ENCODE measurements at regions not wholly inside any gene's neighbourhood (a gene's known extent, or its start where the extent isn't known, plus 50 kb on each side); places are given as distances from the start of the nearest gene placed in this dataset.

DNA sequence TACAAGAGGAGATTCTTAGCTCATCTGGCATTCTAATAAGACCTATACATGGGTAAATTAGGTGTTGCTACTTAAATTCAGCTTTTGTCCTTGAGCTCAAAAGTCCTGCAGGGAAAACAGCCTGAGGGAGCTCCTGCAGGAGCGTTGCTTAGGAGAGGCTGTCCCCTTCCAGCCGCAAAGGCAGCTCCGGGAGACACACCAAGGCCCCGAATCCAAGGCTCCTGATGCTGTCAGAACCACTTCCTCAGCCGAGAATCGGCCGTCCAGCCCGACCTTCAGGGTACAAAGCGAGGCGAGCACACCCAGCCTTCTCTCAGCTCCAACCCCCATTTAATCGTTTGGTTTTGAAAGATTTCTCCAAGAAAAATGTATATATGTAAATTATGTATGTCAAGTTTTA lies 87.0 kb downstream of the DACT2 start:
- no peak for TF ChIP-seq POLR2A (IDR thresholded peaks at IDR 0.05)
- TF ChIP-seq, protein P1, sequence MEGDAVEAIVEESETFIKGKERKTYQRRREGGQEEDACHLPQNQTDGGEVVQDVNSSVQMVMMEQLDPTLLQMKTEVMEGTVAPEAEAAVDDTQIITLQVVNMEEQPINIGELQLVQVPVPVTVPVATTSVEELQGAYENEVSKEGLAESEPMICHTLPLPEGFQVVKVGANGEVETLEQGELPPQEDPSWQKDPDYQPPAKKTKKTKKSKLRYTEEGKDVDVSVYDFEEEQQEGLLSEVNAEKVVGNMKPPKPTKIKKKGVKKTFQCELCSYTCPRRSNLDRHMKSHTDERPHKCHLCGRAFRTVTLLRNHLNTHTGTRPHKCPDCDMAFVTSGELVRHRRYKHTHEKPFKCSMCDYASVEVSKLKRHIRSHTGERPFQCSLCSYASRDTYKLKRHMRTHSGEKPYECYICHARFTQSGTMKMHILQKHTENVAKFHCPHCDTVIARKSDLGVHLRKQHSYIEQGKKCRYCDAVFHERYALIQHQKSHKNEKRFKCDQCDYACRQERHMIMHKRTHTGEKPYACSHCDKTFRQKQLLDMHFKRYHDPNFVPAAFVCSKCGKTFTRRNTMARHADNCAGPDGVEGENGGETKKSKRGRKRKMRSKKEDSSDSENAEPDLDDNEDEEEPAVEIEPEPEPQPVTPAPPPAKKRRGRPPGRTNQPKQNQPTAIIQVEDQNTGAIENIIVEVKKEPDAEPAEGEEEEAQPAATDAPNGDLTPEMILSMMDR (IDR thresholded peaks at IDR 0.05) = no peak

Measured in heart left ventricle (tissue), 13 donors.